ENCODE measurements at regions not wholly inside any gene's neighbourhood (a gene's known extent, or its start where the extent isn't known, plus 50 kb on each side); places are given as distances from the start of the nearest gene placed in this dataset.

GRCh38 chr3:35385271-35385670, 254.1 kb upstream of the ARPP21 start:
- Mint-ChIP-seq H3K4me1 (ENCODE audit: low read depth) (no peaks in the 10 kb centered on the region), H3K4me3 (no peak overlapping the region), H3K27me3 (ENCODE audit: low read depth) (no peaks in the 10 kb centered on the region), H3K9me3 (peaks cover 21% of the 10 kb centered on the region), H3K36me3 (ENCODE audit: insufficient read depth) (no peaks in the 10 kb centered on the region)
- ATAC-seq (no peak), DNase-seq (no peak)

DNA sequence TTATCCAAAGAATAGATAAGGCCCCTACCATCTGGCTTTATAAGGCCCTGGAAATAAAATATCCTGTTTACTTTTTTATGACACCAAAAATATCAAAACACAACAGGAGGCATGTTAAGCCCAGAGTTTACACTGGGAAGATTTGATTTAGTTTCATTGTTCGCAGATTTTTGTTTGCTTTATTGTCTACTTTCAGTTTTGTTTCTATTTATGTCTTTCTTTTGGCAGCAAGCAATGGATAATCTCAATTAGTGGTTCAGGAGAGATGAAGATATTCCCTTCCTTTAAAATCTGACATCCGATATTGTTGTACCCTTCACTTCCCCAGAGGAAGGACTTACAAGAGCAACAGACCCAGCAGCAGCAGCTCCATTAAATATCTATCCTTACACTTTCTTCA, 249.4 kb upstream of the ARPP21 start:
- Mint-ChIP-seq H3K4me1 (ENCODE audit: low read depth) (no peaks in the 10 kb centered on the region), H3K9me3 (peaks cover 18% of the 10 kb centered on the region), H3K27me3 (ENCODE audit: low read depth) (no peaks in the 10 kb centered on the region), H3K4me3 (no peak overlapping the region), H3K36me3 (ENCODE audit: insufficient read depth) (no peaks in the 10 kb centered on the region)
- DNase-seq: no peak
- ATAC-seq: no peak

DNA sequence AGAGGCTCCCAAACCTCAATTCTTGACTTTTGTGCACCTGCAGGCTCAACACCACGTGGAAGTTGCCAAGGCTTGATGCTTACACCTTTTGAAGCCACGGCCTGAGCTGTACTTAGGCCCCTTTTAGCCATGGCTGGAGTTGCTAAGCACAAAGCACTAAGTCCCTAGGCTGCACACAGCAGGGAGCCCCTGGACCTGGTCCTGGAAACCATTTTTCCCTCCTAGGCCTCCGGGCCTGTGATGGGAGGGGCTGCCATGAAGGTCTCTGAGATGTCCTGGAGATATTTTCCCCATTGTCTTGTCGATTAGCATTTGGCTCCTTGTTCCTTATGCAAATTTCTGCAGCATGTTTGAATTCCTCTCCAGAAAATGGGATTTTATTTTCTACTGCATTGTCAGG, 247.1 kb upstream of the ARPP21 start:
- Mint-ChIP-seq H3K4me3 (no peak overlapping the region), H3K9me3 (peaks cover 12% of the 10 kb centered on the region), H3K27me3 (ENCODE audit: low read depth) (no peaks in the 10 kb centered on the region), H3K4me1 (ENCODE audit: low read depth) (no peaks in the 10 kb centered on the region), H3K36me3 (ENCODE audit: insufficient read depth) (no peaks in the 10 kb centered on the region)
- no peak for ATAC-seq
- DNase-seq: no peak

- Mint-ChIP-seq H3K4me3 (no peak overlapping the region), H3K36me3 (ENCODE audit: insufficient read depth) (no peaks in the 10 kb centered on the region), H3K9me3 (peaks cover 11% of the 10 kb centered on the region), H3K27me3 (ENCODE audit: low read depth) (no peaks in the 10 kb centered on the region), H3K4me1 (ENCODE audit: low read depth) (no peaks in the 10 kb centered on the region)
- ATAC-seq (no peak), DNase-seq (no peak)
Measured at GRCh38 chr3:35393901-35394799, 245.2 kb upstream of the ARPP21 start.

DNA sequence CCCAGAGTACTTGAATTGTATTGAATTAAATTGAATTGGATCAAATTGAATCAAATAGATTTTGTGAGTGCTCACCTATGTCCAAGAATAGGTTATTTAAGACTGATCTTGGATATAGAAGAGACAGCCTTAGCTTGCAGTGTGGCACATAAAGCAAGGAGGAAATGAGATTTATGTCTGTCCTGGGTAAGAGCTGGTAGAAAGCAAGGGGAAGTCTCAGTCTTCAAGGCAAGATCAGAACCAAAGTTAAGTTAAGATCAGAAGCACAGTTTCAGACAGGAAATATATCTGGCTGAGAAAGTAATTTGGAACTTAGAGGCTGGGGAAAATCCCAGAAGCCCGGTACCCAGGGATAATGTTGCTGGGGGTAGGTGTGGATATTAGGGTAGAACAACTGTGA, 244.4 kb upstream of the ARPP21 start:
- Mint-ChIP-seq H3K4me1 (ENCODE audit: low read depth) (no peaks in the 10 kb centered on the region), H3K27me3 (ENCODE audit: low read depth) (no peaks in the 10 kb centered on the region), H3K9me3 (peaks cover 9% of the 10 kb centered on the region), H3K36me3 (ENCODE audit: insufficient read depth) (no peaks in the 10 kb centered on the region), H3K4me3 (no peak overlapping the region)
- DNase-seq: no peak
- ATAC-seq: no peak

GRCh38 chr3:35401671-35402070, 237.7 kb upstream of the ARPP21 start:
- DNase-seq: no peak
- ATAC-seq: no peak
- H3K9me3 Mint-ChIP-seq: peaks cover 5% of the 10 kb centered on the region
- H3K4me3 Mint-ChIP-seq: no peak overlapping the region
- no peaks in the 10 kb centered on the region for H3K36me3 Mint-ChIP-seq (ENCODE audit: insufficient read depth)
- H3K4me1 Mint-ChIP-seq (ENCODE audit: low read depth): no peaks in the 10 kb centered on the region
- H3K27me3 Mint-ChIP-seq (ENCODE audit: low read depth): no peaks in the 10 kb centered on the region

- H3K27me3 Mint-ChIP-seq (ENCODE audit: low read depth): no peaks in the 10 kb centered on the region
Measured at GRCh38 chr3:35404571-35404970, 234.8 kb upstream of the ARPP21 start.

GRCh38 chr3:35408882-35409281, 230.4 kb upstream of the ARPP21 start:
- ATAC-seq (no peak), DNase-seq (no peak)
- H3K36me3 Mint-ChIP-seq (ENCODE audit: insufficient read depth): no peaks in the 10 kb centered on the region
- no peaks in the 10 kb centered on the region for H3K27me3 Mint-ChIP-seq (ENCODE audit: low read depth)
- H3K4me3 Mint-ChIP-seq: no peak overlapping the region
- H3K4me1 Mint-ChIP-seq (ENCODE audit: low read depth): no peaks in the 10 kb centered on the region
- H3K9me3 Mint-ChIP-seq: peaks cover 20% of the 10 kb centered on the region

More at GRCh38 chr3:35404571-35404970, 234.8 kb upstream of the ARPP21 start:
- DNase-seq: no peak
- H3K4me1 Mint-ChIP-seq (ENCODE audit: low read depth): no peaks in the 10 kb centered on the region
- H3K36me3 Mint-ChIP-seq (ENCODE audit: insufficient read depth): no peaks in the 10 kb centered on the region
- no peak for ATAC-seq
- H3K9me3 Mint-ChIP-seq: peaks cover 17% of the 10 kb centered on the region
- no peak overlapping the region for H3K4me3 Mint-ChIP-seq

GRCh38 chr3:35409991-35410390, 229.3 kb upstream of the ARPP21 start:
- ATAC-seq (no peak), DNase-seq (no peak)
- Mint-ChIP-seq H3K27me3 (ENCODE audit: low read depth) (no peaks in the 10 kb centered on the region), H3K9me3 (peaks cover 21% of the 10 kb centered on the region), H3K36me3 (ENCODE audit: insufficient read depth) (no peaks in the 10 kb centered on the region), H3K4me3 (no peak overlapping the region), H3K4me1 (ENCODE audit: low read depth) (no peaks in the 10 kb centered on the region)

GRCh38 chr3:35413483-35413882, 225.8 kb upstream of the ARPP21 start:
- no peak for ATAC-seq
- Mint-ChIP-seq H3K9me3 (peaks cover 4% of the 10 kb centered on the region), H3K4me1 (ENCODE audit: low read depth) (no peaks in the 10 kb centered on the region), H3K4me3 (no peak overlapping the region), H3K27me3 (ENCODE audit: low read depth) (no peaks in the 10 kb centered on the region), H3K36me3 (ENCODE audit: insufficient read depth) (no peaks in the 10 kb centered on the region)
- DNase-seq: no peak

DNA sequence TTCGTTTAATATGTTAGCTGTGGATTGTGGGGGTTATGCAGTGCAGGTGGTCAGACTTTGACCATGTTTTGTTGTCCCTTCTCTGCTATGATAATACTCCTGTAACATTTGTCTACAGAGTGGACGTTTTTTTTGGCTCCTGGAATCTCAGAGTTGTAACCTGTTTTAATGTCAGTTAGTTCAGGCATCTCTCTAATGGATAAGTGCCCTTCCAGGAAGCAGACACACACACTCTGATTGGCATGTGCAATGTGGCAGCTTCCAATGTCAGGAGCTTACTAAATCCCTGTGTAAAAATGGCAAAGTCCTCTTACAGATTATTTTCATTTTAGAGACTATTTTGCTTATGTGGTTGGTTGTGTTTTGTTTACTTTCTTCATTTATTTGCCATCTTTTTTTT, 222.2 kb upstream of the ARPP21 start:
- H3K4me3 Mint-ChIP-seq: no peak overlapping the region
- H3K36me3 Mint-ChIP-seq (ENCODE audit: insufficient read depth): no peaks in the 10 kb centered on the region
- peaks cover 4% of the 10 kb centered on the region for H3K9me3 Mint-ChIP-seq
- H3K27me3 Mint-ChIP-seq (ENCODE audit: low read depth): no peaks in the 10 kb centered on the region
- H3K4me1 Mint-ChIP-seq (ENCODE audit: low read depth): no peaks in the 10 kb centered on the region
- ATAC-seq (no peak), DNase-seq (no peak)

GRCh38 chr3:35422101-35422500, 217.2 kb upstream of the ARPP21 start:
- Mint-ChIP-seq H3K4me1 (ENCODE audit: low read depth) (no peaks in the 10 kb centered on the region), H3K36me3 (ENCODE audit: insufficient read depth) (no peaks in the 10 kb centered on the region), H3K27me3 (ENCODE audit: low read depth) (no peaks in the 10 kb centered on the region), H3K9me3 (peaks cover 4% of the 10 kb centered on the region), H3K4me3 (no peak overlapping the region)
- no peak for DNase-seq
- ATAC-seq: no peak

DNA sequence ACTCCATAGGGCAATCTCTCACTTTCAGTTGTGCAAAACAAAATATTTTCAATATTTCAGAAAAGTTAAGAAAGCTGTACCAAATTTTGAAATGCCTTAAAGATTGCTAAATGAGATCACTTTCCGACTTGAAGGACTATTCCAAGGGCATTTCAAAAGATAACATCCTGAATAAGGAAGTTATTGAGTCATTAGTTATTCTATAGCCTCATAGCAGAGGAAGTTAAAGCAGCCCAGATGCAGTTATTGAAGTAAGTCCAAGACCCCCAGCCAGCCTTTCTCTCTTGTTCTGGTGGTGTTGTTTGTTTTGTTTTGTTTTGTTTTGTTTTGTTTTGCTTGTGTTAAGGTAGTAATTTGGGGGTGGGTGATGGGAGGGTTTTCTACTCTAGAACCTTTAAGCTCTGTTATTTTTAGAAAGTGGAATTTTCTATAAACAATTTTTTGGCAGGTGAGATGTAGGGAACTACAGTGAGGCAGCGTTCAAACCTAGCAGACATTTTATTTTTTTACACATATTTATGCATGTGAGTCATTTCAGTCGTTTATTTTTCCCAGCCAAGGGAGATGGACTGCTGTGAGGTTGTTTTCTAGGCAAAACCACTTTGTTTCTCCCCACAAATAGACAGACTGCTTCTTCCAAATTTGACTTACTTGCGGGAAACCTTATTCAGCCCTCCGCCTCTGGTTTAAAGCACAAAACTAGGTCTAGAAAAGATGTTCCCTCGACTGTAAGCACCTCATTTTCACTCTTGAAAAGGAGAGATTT, 216.3 kb upstream of the ARPP21 start:
- no peak overlapping the region for H3K4me3 Mint-ChIP-seq
- no peaks in the 10 kb centered on the region for H3K4me1 Mint-ChIP-seq (ENCODE audit: low read depth)
- DNase-seq (no peak), ATAC-seq (no peak)
- no peaks in the 10 kb centered on the region for H3K27me3 Mint-ChIP-seq (ENCODE audit: low read depth)
- H3K36me3 Mint-ChIP-seq (ENCODE audit: insufficient read depth): no peaks in the 10 kb centered on the region
- peaks cover 4% of the 10 kb centered on the region for H3K9me3 Mint-ChIP-seq

GRCh38 chr3:35426366-35426958, 212.9 kb upstream of the ARPP21 start:
- no peaks in the 10 kb centered on the region for H3K4me1 Mint-ChIP-seq (ENCODE audit: low read depth)
- H3K9me3 Mint-ChIP-seq: peaks cover 4% of the 10 kb centered on the region
- H3K36me3 Mint-ChIP-seq (ENCODE audit: insufficient read depth): no peaks in the 10 kb centered on the region
- no peak for DNase-seq
- H3K27me3 Mint-ChIP-seq (ENCODE audit: low read depth): no peaks in the 10 kb centered on the region
- no peak for ATAC-seq
- H3K4me3 Mint-ChIP-seq: no peak overlapping the region
